ENCODE measurements at regions not wholly inside any gene's neighbourhood (a gene's known extent, or its start where the extent isn't known, plus 50 kb on each side); places are given as distances from the start of the nearest gene placed in this dataset.

DNA sequence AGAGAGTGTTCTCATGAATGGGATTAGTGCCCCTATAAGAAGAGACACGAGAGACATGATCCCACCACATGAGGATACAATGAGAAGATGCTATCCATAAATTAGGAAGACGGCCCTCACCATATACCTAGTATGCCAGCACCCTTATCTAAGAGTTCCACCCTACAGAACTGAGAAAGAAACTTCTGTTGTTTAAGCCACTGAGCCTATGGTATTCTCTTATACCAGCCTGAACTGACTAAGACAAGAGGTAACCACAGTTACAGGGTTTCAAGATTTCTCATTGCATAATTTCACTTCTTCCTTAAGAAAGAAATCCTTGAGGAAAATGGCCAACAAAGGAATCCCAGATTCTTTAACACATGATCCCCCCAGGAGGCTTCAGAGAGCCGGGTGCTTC, 412.4 kb downstream of the NTRK2 start:
- TF ChIP-seq CBX8 (IDR thresholded peaks at IDR 0.05; ENCODE audit: borderline replicate concordance, extremely low read depth, low read depth, low read length, poor library complexity, severe bottlenecking), result no peak
- no peak for TF ChIP-seq MYNN (IDR thresholded peaks at IDR 0.05)
- TF ChIP-seq MYNN (CRISPR knock-in tag; IDR thresholded peaks at IDR 0.05), result no peak
- TF ChIP-seq, protein P1, sequence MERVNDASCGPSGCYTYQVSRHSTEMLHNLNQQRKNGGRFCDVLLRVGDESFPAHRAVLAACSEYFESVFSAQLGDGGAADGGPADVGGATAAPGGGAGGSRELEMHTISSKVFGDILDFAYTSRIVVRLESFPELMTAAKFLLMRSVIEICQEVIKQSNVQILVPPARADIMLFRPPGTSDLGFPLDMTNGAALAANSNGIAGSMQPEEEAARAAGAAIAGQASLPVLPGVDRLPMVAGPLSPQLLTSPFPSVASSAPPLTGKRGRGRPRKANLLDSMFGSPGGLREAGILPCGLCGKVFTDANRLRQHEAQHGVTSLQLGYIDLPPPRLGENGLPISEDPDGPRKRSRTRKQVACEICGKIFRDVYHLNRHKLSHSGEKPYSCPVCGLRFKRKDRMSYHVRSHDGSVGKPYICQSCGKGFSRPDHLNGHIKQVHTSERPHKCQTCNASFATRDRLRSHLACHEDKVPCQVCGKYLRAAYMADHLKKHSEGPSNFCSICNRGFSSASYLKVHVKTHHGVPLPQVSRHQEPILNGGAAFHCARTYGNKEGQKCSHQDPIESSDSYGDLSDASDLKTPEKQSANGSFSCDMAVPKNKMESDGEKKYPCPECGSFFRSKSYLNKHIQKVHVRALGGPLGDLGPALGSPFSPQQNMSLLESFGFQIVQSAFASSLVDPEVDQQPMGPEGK (CRISPR knock-in tag; IDR thresholded peaks at IDR 0.05; ENCODE audit: borderline replicate concordance), result no peak
- TF ChIP-seq POLR2AphosphoS5 (IDR thresholded peaks at IDR 0.05; ENCODE audit: control insufficient read depth, insufficient read depth, low read depth, low read length), result no peak
